Keratinocyte (primary cell): ENCODE measurements at regions not wholly inside any gene's neighbourhood (a gene's known extent, or its start where the extent isn't known, plus 50 kb on each side); places are given as distances from the start of the nearest gene placed in this dataset.

ENCODE experiments used
- DNase-seq: peaks from one replicate; pipeline ENCODE4 v3.0.0-alpha.2; 2011; ENCODE audit warnings: low read depth, missing footprints, low spot score
- FAIRE-seq: peaks from 2 replicates; lab custom pipeline; 2011; peaks lifted over from hg19 to GRCh38; lab: Jason Lieb, UNC
- H2AFZ ChIP-seq: 2 replicates; pipeline ENCODE4 v1.6.0; 2012; ENCODE audit warnings: low read length, control low read depth, inconsistent platforms; ENCODE audit not compliant: control insufficient read depth
- H3K27ac ChIP-seq: 2 replicates; pipeline ENCODE4 v1.5.1; 2011; ENCODE audit warnings: low read length; ENCODE audit not compliant: control insufficient read depth, insufficient read depth
- H3K27me3 ChIP-seq: 3 replicates; pipeline ENCODE4 v1.6.0; 2011; ENCODE audit warnings: low read length; ENCODE audit not compliant: control insufficient read depth, insufficient read depth; ENCODE audit errors: extremely low read depth
- H3K36me3 ChIP-seq, 2 experiments: 2 replicates in 1 of 2; 3 replicates in 1 of 2; pipeline ENCODE4 v1.5.1; 2011; ENCODE audit warnings: low read length in 2 of 2, mild to moderate bottlenecking in 1 of 2; ENCODE audit not compliant: control insufficient read depth in 2 of 2, insufficient read depth in 2 of 2; ENCODE audit errors: extremely low read depth in 1 of 2
- H3K4me1 ChIP-seq: 3 replicates; pipeline ENCODE4 v1.5.1; 2011; ENCODE audit warnings: low read length; ENCODE audit not compliant: control insufficient read depth, insufficient read depth; ENCODE audit errors: extremely low read depth
- H3K4me2 ChIP-seq: 3 replicates; pipeline ENCODE4 v1.6.0; 2011; ENCODE audit warnings: low read depth, low read length; ENCODE audit not compliant: control insufficient read depth, insufficient read depth; ENCODE audit errors: extremely low read depth
- H3K4me3 ChIP-seq, 3 experiments: fragments of 200-600 bp in 1 of 3; sonication (generic) in 1 of 3; 2 replicates in 2 of 3; 3 replicates in 1 of 3; pipeline ENCODE4 v1.5.1; 2011 to 2016; ENCODE audit warnings: low read length in 3 of 3, mild to moderate bottlenecking in 3 of 3, control low read depth in 2 of 3, inconsistent platforms in 1 of 3, low read depth in 1 of 3, mixed read lengths in 1 of 3, mixed run types in 1 of 3, moderate library complexity in 1 of 3; ENCODE audit not compliant: control insufficient read depth in 2 of 3, insufficient read depth in 2 of 3; ENCODE audit errors: extremely low read depth in 1 of 3
- H3K79me2 ChIP-seq: 2 replicates; pipeline ENCODE4 v1.6.0; 2012; ENCODE audit warnings: low read length; ENCODE audit not compliant: control insufficient read depth, insufficient read depth
- H3K9ac ChIP-seq: 3 replicates; pipeline ENCODE4 v1.6.0; 2011; ENCODE audit warnings: low read length; ENCODE audit not compliant: control insufficient read depth, insufficient read depth; ENCODE audit errors: extremely low read depth
- H3K9me1 ChIP-seq: 3 replicates; pipeline ENCODE4 v1.6.0; 2011; ENCODE audit warnings: low read length; ENCODE audit not compliant: control insufficient read depth, insufficient read depth; ENCODE audit errors: extremely low read depth
- H3K9me3 ChIP-seq: 2 replicates; pipeline ENCODE4 v1.5.1; 2012; ENCODE audit warnings: low read depth, low read length; ENCODE audit not compliant: control insufficient read depth
- H4K20me1 ChIP-seq: 3 replicates; pipeline ENCODE4 v1.6.0; 2011; ENCODE audit warnings: low read length; ENCODE audit not compliant: control insufficient read depth, insufficient read depth; ENCODE audit errors: extremely low read depth
- CTCF ChIP-seq, 3 experiments: IDR thresholded peaks in 1 of 3; conservative IDR thresholded peaks in 1 of 3; optimal IDR thresholded peaks in 1 of 3; 2 replicates in 2 of 3; 3 replicates in 1 of 3; pipeline versions ENCODE3 to v1.5.1; 2011; ENCODE audit warnings: low read length in 3 of 3, mild to moderate bottlenecking in 3 of 3, moderate library complexity in 2 of 3, control low read depth in 1 of 3, inconsistent platforms in 1 of 3; ENCODE audit not compliant: insufficient read depth in 2 of 3; ENCODE audit errors: extremely low read depth in 1 of 3
- EZH2 ChIP-seq: IDR thresholded peaks from one replicate; pipeline ENCODE4 v1.6.1; 2012; ENCODE audit warnings: inconsistent platforms, mild to moderate bottlenecking, low read length, moderate library complexity
- dilution Hi-C: fragments of 300-500 bp; cut with MboI; formaldehyde crosslinking; loops from one replicate; pipeline ENCODE4 v1.7.0; 2020; ENCODE audit warnings: low sequenced_read_pairs; ENCODE audit not compliant: extremely low pct_ligation_motif_present

GRCh38 chr2:103785432-103785831, 1023.6 kb downstream of the TMEM182 start:
- H3K27me3 ChIP-seq = no peaks in the 10 kb centered on the region
- no peak for FAIRE-seq
- dilution Hi-C loops = no loop called here

DNA sequence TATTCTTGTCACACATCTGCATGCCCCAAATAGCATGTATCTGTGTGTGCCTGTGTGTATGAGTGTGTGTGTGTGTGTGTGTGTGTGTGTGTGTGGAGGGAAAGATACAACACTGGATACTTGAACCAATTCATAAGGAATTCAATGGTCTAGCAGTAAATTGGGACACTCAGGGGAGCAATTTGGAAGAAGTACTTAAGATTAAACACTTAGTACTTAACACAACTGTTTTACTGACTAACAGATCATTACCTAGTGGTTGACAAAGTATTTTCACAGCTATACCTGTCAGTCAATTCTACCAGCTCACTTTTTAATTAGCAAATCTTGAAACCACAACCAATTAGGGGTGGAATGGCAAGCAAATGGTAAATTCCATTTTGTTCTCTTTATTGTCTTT, 1024.1 kb downstream of the TMEM182 start:
- Histone ChIP-seq H2AFZ (no peak overlapping the region), H3K9me1 (no peaks in the 10 kb centered on the region), H3K27me3 (no peaks in the 10 kb centered on the region), H3K4me1 (no peaks in the 10 kb centered on the region), H3K9ac (no peak overlapping the region), H3K4me2 (no peak overlapping the region), H3K4me3 (no peak overlapping the region), H3K9me3 (no peaks in the 10 kb centered on the region), H3K36me3 (no peaks in the 10 kb centered on the region), H3K79me2 (no peaks in the 10 kb centered on the region), H3K27ac (no peak overlapping the region), H4K20me1 (no peaks in the 10 kb centered on the region)
- DNase-seq = no peak
- no peak for TF ChIP-seq CTCF (optimal IDR thresholded peaks at IDR 0.05 in 1 of 3, IDR thresholded peaks at IDR 0.05 in 1 of 3, conservative IDR thresholded peaks at IDR 0.05 in 1 of 3; ENCODE audit: extremely low read depth in 1 of 3, insufficient read depth in 2 of 3, low read length in 3 of 3)
- no peak for TF ChIP-seq EZH2
- no peak for FAIRE-seq
- dilution Hi-C loops = no loop called here

More at GRCh38 chr2:103785432-103785831, 1023.6 kb downstream of the TMEM182 start:
- Histone ChIP-seq H3K79me2 (no peaks in the 10 kb centered on the region), H3K4me1 (no peaks in the 10 kb centered on the region), H3K36me3 (no peaks in the 10 kb centered on the region), H3K27ac (no peak overlapping the region), H3K4me2 (no peak overlapping the region), H3K9ac (no peak overlapping the region), H3K4me3 (no peak overlapping the region), H3K9me3 (no peaks in the 10 kb centered on the region), H2AFZ (no peak overlapping the region), H3K9me1 (no peaks in the 10 kb centered on the region), H4K20me1 (no peaks in the 10 kb centered on the region)
- no peak for DNase-seq
- no peak for TF ChIP-seq EZH2

GRCh38 chr2:103788389-103788788, 1026.6 kb downstream of the TMEM182 start:
- no peak for TF ChIP-seq EZH2
- TF ChIP-seq CTCF (optimal IDR thresholded peaks at IDR 0.05 in 1 of 3, IDR thresholded peaks at IDR 0.05 in 1 of 3, conservative IDR thresholded peaks at IDR 0.05 in 1 of 3; ENCODE audit: extremely low read depth in 1 of 3, insufficient read depth in 2 of 3, low read length in 3 of 3) = no peak
- no peak overlapping the region for H3K27ac ChIP-seq
- FAIRE-seq (no peak), DNase-seq (no peak)
- H3K4me2 ChIP-seq = no peak overlapping the region
- no peaks in the 10 kb centered on the region for H3K4me1 ChIP-seq
- no peaks in the 10 kb centered on the region for H3K9me1 ChIP-seq
- no peaks in the 10 kb centered on the region for H4K20me1 ChIP-seq
- H2AFZ ChIP-seq = no peak overlapping the region
- dilution Hi-C loops = no loop called here
- no peaks in the 10 kb centered on the region for H3K9me3 ChIP-seq
- H3K27me3 ChIP-seq = no peaks in the 10 kb centered on the region
- H3K36me3 ChIP-seq = no peaks in the 10 kb centered on the region
- no peak overlapping the region for H3K4me3 ChIP-seq
- H3K79me2 ChIP-seq = no peaks in the 10 kb centered on the region
- no peak overlapping the region for H3K9ac ChIP-seq
